GM19324 (cell line): ENCODE measurements at regions not wholly inside any gene's neighbourhood (a gene's known extent, or its start where the extent isn't known, plus 50 kb on each side); places are given as distances from the start of the nearest gene placed in this dataset.

Experiments
- ATAC-seq: cut with Tn5 transposase; IDR thresholded peaks from one replicate; pipeline ENCODE4 v1.9.1; 2021; ENCODE audit warnings: mild to moderate bottlenecking, moderate library complexity; ENCODE audit not compliant: unreplicated experiment, low FRiP score

GRCh38 chr12:92557422-92557724 lies 145.4 kb upstream of the PLEKHG7 start:
- no peak for ATAC-seq

- ATAC-seq: no peak
These were observed 146.0 kb upstream of the PLEKHG7 start for GRCh38 chr12:92556637-92557421.

- ATAC-seq: peak; percentile 30
These were observed 146.6 kb upstream of the PLEKHG7 start for GRCh38 chr12:92556141-92556540.

GRCh38 chr12:92554158-92555073 lies 148.4 kb upstream of the PLEKHG7 start:
- ATAC-seq: no peak

- ATAC-seq: peak; percentile 22
These were observed 149.4 kb upstream of the PLEKHG7 start for GRCh38 chr12:92553389-92553788.

GRCh38 chr12:92552412-92553108 lies 150.2 kb upstream of the PLEKHG7 start:
- ATAC-seq: no peak

GRCh38 chr12:92551853-92552397 lies 150.9 kb upstream of the PLEKHG7 start:
- peak; percentile 23 for ATAC-seq

GRCh38 chr12:92551210-92551609 lies 151.6 kb upstream of the PLEKHG7 start:
- ATAC-seq: no peak

GRCh38 chr12:92550661-92551060 lies 152.1 kb upstream of the PLEKHG7 start:
- ATAC-seq: no peak

- ATAC-seq: no peak
These were observed 152.5 kb upstream of the PLEKHG7 start for GRCh38 chr12:92550254-92550653.

- no peak for ATAC-seq
These were observed 153.3 kb upstream of the PLEKHG7 start for GRCh38 chr12:92549516-92549915.

- ATAC-seq: no peak
These were observed 154.9 kb upstream of the PLEKHG7 start for GRCh38 chr12:92547906-92548305.

- peak; percentile 6 for ATAC-seq
These were observed 155.4 kb upstream of the PLEKHG7 start for GRCh38 chr12:92547420-92547819.

GRCh38 chr12:92546635-92547348 lies 156.0 kb upstream of the PLEKHG7 start:
- ATAC-seq: peak; percentile 72

GRCh38 chr12:92546259-92546634 lies 156.5 kb upstream of the PLEKHG7 start:
- ATAC-seq: peak; percentile 10

GRCh38 chr12:92544322-92544721 lies 158.5 kb upstream of the PLEKHG7 start:
- no peak for ATAC-seq

GRCh38 chr12:92543840-92544239 lies 158.9 kb upstream of the PLEKHG7 start:
- ATAC-seq: peak; percentile 21

GRCh38 chr12:92543359-92543758 lies 159.4 kb upstream of the PLEKHG7 start:
- ATAC-seq: no peak

GRCh38 chr12:92541731-92542130 lies 161.1 kb upstream of the PLEKHG7 start:
- no peak for ATAC-seq

- no peak for ATAC-seq
These were observed 161.9 kb upstream of the PLEKHG7 start for GRCh38 chr12:92540782-92541423.
